ENCODE measurements at regions not wholly inside any gene's neighbourhood (a gene's known extent, or its start where the extent isn't known, plus 50 kb on each side); places are given as distances from the start of the nearest gene placed in this dataset.

DNA sequence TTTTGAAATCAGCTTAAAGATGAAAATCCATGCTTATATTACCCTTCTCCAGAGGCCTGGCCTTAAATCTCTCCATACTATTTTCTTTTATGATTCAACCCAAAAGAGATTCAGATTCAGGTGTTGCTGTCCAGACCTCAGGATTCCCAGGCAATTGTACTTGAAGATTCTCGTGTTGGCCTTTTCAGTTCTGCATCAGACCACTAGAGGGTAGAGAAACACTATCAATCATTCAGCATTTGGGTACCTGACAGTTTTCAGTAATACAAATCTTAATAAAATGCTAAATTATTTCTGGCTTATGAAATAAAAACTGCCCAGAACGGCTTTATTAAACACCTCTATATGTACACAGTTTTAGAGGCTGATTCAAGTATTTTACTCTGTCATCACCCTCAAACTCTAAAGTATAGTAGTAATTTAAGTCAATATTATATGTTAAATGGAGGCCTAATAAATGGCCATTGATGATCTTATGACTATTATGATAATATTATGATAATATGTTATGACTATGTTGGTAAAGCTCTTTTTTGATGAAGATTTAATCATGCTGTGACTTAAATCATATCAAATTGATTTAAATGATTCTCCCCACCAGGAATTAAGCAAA lies 301.1 kb downstream of the DUSP6 start:
- peak in 7 of 11 donors; percentile 38 to 75 (median 47) for DNase-seq (ENCODE audit: extremely low read depth in 1 of 11, low read depth in 9 of 11, low spot score in 4 of 11)

DNA sequence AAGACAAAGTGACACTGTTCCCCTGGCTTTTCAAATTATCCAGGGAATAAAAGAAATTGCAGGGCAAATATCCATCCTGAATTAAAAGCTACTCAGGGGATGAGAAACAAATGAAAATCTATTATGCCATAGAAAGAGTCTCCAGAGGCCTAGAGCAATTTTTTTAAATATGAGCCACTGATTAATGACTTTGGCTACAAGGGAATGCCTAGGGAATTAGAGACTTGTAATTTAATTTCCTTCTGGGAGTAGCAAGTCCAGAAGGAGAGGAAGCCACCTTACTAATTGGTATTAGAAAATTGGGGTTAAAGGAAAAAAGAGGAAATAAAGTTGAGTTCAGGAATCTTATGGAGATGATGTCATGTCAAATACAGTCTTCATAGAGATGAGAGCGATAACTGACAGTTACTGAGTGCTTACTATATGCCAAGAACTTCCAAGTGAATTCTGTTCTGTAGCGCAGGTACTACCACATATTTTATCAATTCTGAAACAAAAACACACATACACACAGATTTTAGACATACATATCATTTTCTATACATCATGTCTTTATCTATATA lies 304.4 kb downstream of the DUSP6 start:
- no peak for DNase-seq (ENCODE audit: extremely low read depth in 1 of 11, low read depth in 9 of 11, low spot score in 4 of 11)

DNA sequence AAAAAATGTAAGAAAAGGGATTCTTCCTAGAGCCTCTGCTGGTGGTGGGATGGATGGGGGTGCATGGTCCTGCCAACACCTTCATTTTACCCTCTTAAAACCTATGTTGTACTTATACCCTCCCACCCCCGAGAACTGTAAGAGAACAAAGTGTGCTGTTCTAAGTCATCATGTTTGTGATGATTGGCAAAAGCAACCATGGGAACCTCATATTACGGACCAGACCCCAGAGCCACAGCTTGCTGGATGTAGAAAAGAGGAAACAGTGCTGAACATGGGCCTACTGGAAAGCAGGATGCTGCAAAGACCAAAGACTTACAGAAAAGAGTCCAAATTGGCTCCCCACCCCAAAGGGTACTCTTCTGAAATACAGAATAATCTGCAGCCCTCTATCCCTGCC lies 311.2 kb downstream of the DUSP6 start:
- DNase-seq (ENCODE audit: extremely low read depth in 1 of 11, low read depth in 9 of 11, low spot score in 4 of 11), result no peak

DNA sequence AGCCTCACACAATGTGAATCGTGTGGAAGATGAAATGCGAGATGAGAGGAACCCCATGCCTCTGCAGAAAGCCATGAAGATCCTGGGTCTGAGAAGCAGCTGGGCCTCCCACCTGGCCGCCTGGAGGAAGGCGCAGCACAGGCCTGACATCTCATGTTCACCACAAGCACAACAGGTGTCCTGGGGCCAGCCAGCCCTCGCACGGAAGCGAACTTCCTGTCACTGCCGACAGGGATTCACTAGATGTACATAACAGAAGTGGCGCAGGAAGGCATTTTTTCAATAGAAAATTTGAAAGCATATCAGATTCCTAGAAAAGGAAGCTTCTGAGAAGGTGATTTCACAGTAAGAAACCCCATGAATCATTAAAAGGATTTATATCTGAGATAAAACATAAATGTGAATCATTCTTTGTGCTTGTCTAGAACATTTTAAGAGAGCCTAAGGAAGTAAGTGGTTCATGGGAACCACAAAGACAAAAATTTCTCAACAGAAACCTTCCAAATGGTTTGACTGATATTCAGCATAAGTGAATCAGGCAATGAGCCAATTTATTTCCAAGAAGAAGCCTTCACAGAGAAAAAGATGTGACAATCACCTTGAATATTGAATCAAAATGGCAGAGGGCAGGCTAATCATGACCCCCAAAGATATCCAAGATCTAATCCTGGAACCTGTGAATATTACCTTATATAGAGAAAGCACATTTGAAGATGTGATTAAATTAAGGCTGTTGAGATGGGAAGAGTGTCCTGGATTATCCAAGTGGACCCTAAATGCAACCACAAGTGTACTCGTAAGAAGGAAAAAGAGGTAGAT lies 311.9 kb downstream of the DUSP6 start:
- DNase-seq (ENCODE audit: extremely low read depth in 1 of 11, low read depth in 9 of 11, low spot score in 4 of 11), result no peak

DNA sequence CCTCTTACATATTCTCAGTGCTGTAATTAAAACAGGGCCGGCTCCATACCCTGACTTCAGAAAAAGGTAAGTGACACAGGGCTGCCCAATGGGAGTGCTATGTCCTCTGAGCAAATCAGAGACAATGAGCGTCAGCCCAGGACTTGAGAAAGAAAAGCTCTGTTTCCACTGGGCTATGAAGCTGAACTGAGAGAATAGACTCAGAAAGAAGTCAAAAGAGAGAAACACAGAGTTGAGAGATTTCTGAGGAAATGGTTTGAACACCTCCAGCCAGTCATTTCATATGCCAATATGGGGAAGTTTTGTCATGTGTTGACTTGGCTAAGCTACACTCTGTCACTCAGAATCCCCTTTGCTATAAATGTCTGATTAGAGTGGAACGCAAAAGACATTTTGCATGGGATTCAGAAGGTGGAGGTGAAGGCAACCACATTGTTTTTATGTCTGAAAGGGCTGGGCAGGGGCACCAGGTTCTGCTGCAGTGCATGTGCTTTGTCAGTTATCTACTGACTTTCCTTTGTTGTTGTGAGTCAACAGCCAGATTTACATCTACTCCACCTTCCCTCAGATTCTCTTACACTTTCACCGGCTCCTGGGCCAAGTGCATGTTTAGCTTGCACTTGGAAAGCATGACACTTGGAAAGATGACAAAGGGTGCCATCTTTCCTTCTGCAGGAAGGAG lies 313.3 kb downstream of the DUSP6 start:
- DNase-seq (ENCODE audit: extremely low read depth in 1 of 11, low read depth in 9 of 11, low spot score in 4 of 11), result no peak

DNA sequence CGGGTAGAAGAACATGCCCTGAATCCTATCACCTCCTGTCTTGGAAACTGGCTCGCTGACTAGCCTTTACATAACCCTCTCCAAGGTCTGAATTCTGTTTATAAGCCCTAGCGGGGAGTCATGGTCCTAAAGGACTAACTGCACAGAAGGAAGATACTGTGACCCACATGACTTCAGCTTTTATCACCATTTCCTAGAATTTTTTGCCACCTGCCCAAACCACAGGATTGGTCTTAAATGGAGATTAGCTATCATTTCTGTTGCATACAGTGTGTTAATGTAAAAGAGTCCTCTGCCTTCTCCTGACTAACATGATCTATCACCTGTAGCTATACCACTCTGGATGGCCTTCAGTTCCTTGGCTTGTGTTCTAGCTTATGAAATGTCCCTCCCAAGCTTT lies 319.2 kb downstream of the DUSP6 start:
- DNase-seq (ENCODE audit: extremely low read depth in 1 of 11, low read depth in 9 of 11, low spot score in 4 of 11), result no peak

DNA sequence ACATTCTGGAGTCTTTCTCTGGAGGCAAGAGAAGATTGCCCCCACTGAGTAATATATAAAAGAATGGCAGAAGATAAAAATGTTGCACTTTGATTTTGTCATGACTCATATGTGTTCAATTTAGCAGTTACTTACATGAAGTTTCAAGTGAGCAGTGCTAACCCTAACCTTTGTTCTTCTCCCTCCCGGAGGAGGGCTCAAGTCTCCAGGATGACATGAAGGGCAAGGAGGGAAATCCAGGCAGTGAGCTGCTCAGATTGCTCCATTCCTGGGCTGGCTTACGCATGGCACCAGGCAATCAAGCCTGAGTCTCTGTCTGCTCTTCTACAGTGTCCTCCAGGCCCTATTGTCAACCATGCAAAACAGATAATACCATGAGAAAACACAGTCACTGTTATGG lies 322.3 kb downstream of the DUSP6 start:
- DNase-seq (ENCODE audit: extremely low read depth in 1 of 11, low read depth in 9 of 11, low spot score in 4 of 11), result no peak

DNA sequence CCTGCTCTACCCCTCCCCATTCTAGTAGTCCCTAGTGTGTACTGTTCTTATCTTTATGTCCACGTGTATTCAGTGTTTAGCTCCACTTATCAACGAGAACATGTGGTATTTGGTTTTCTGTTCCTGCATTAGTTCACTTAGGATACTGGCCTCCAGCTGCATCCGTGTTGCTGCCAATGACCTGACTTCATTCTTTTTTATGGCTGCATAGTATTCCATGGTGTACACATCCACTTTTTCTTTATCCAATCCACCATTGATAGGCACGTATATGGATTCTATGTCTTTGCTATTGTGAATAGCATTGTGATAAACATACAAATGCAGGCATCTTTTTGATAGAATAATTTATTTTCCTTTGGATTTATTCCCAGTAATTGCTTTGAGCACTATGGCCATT lies 327.7 kb downstream of the DUSP6 start:
- DNase-seq (ENCODE audit: extremely low read depth in 1 of 11, low read depth in 9 of 11, low spot score in 4 of 11), result no peak

DNA sequence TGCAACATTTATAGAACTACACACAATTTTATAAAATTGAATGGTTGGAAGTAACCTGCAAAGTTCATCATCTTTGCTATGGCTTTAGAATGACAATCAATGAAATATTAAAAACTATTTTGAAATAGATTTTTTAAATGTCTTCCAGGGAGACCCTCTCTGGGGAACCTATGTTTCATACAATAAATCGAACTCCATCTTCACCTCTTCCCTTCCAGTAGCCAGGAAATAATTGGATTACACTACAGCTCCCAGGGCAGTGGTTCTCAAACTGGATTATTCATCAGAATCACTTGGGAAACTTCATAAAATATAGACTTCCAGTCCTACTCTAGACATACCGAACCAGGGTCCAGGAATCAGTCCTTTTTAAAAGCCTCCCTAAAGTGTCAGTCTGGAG lies 328.4 kb downstream of the DUSP6 start:
- no peak for DNase-seq (ENCODE audit: extremely low read depth in 1 of 11, low read depth in 9 of 11, low spot score in 4 of 11)

DNA sequence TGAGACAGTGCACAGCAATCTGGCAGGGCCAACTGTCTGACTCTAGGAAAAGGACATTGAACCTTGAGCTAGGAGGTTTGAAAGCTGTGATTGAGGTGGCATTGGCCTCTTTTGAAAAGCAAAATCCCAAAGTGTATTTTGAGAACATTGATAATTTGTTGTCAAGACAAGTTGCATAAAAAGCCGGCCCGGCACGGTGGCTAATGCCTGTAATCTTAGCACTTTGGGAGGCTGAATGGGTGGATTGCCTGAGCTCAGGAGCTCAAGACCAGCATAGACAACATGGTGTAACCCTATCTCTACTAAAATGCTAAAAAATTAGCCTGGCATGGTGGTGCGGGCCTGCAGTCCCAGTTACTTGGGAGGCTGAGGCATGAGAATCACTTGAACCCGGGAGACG lies 331.6 kb downstream of the DUSP6 start:
- no peak for DNase-seq (ENCODE audit: extremely low read depth in 1 of 11, low read depth in 9 of 11, low spot score in 4 of 11)

DNA sequence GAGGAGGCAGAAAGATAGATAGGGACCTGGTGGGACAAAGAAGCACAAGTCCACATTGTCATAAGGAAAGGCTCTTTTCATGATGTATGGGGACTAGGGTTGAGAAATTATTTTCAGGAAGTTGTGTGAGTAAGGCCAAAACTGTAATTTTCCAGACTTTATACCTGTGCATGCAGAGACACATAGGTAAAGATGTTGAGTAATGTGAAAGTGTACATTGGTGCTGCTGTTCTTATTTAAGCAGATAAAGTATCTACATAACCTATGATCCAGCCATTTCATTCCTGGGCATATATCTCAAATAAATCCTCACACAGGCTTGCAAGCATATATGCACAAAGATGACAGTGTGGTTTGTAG lies 332.2 kb downstream of the DUSP6 start:
- DNase-seq (ENCODE audit: extremely low read depth in 1 of 11, low read depth in 9 of 11, low spot score in 4 of 11), result no peak

DNA sequence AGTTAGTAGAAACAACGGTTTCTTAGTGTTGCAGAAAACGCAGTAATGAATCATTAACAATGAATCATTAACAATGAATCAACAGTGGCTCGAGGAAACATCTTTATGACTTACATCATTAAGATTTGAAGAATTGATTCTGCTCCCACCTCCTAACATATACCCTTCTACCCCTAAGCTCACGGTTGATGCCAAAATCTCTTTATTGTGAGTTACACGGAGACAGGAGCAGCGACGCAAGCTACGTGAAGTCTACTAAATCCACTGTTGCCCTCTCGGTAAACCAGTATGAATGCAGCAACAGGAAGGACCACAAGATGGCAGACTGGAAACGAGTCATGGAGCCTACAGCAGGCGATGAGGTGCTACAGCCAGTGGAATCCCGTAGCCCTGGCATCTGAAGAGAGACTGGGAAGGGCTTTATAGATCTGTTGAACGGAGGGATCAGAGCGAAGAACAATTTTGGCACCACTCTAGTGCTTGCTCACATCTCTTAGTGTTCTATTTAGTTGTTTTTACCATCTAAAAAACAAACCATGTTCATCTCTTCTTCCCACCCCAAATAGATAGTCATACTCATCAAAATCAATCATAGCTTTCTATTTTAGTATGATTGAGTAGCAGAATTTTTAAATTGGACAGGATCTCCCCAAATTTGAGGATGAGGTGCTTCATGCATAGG lies 332.7 kb downstream of the DUSP6 start:
- DNase-seq (ENCODE audit: extremely low read depth in 1 of 11, low read depth in 9 of 11, low spot score in 4 of 11), result peak; percentile 64 to 85 (median 76)

DNA sequence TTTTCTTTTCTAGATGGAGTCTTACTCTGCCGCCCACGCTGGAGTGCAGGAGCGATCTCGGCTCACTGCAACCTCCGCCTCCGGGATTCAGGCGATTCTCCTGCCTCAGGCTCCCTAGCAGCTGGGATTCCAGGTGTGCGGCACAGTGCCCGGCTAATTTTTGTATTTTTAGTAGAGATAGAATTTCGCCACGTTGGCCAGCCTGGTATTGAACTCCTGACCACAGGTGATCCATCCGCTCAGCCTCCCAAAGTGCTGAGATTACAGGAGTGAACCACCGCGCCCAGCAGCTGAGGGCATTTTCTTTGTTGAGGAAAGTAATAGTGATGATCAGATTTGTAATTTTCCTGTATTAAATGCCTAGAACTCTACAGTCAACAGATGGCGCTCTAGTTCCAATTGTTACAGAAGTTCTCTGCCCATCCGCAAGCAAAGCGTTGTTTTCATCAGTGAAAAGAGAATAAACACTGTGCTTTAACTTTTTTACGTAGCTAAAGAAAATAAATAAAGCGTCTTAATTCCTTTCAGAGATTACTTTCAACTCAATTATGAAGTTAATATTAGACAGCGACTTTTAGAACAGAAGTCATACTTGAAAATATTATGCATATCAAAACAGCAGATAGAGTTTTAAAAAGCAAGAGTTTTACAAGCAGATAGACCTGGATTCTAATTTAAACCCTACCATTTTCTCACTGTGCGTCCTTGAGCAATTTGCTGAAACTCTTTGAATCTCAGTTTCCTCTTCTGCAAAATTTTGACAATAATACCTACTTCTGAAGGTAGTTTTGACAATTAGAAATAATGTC lies 335.1 kb downstream of the DUSP6 start:
- DNase-seq (ENCODE audit: extremely low read depth in 1 of 11, low read depth in 9 of 11, low spot score in 4 of 11), result peak; percentile 51 to 77 (median 67)

DNA sequence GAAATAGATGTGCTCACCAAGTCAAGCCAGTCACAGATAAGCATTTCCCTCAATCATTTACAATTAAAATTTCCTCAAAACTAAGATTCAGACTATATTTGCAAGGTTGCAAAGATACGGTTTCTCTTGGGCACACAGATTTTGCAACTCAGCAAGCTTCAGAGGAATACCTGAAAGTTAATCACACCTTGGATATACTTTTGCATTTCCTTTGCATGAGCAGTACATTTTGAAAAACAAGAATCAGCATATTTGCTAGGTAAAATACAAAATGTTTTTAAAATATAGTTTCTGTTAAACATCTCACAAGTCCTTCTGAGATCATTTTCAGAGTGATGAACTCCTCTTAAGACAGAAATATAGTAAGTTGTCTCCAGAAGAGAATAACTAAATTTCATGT lies 336.9 kb downstream of the DUSP6 start:
- DNase-seq (ENCODE audit: extremely low read depth in 1 of 11, low read depth in 9 of 11, low spot score in 4 of 11), result no peak

DNA sequence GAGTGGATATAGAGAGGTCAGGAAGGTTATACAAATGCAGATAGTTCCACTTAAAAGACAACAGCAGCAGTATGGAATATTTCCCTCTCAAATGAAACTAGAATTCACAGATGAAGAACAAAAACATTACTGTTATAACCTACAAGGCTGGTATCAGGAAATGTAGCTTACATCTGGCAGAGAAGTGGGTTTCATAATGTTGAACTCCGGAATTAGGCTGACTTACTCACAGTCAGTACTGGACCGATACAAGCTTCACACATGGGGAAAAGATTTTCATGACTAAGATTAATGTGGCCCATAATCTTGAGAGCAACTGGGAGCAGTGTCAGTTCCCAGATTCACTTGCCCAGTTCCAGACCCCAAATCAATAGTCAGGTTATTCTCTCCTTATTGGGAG lies 353.9 kb downstream of the DUSP6 start:
- no peak for DNase-seq (ENCODE audit: extremely low read depth in 1 of 11, low read depth in 9 of 11, low spot score in 4 of 11)

DNA sequence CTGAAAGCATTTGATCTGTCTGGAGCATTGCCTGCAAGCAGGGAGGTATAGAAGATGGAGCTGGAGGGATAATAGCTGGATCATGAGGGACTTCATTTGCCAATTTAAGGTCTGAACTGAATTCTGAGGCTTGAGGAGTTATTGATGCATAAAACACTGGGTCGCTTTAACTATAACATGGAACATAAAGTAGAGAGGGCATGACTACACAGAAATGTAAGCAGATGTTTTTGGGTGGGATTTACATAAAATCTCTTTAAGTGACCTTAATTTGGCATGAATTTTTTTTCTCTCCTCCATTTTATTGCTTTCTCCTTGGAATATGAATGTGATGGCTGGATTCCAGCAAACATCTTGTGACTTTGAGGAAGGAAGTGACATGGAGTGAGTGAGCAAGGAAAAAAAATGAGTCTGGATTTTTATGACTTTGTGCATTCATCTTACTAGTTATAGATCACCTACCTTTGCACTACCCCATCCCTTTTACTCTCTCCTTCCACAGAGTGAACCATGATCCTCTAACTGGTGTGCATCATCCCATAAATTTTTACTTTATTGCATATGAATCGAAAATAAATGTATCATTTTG lies 356.0 kb downstream of the DUSP6 start:
- no peak for DNase-seq (ENCODE audit: extremely low read depth in 1 of 11, low read depth in 9 of 11, low spot score in 4 of 11)

DNA sequence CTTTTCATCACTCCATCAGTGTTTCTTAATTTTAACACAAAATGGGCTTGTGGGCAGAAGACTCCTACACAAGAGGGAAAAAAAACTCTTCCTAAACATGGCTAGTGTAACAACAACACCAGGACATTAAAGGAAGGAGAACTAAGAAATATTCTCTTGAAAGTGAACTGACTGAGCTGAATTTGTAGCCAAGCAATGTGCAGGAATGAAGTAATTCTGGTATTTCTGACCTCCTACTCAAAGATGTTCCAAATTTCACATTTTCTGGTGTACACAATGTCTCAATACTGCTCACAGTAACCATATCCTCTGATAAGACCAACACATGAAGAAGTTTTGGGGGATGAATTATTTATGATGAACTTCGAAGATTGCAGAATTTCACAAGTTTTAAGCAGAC lies 357.3 kb downstream of the DUSP6 start:
- DNase-seq (ENCODE audit: extremely low read depth in 1 of 11, low read depth in 9 of 11, low spot score in 4 of 11), result no peak

DNA sequence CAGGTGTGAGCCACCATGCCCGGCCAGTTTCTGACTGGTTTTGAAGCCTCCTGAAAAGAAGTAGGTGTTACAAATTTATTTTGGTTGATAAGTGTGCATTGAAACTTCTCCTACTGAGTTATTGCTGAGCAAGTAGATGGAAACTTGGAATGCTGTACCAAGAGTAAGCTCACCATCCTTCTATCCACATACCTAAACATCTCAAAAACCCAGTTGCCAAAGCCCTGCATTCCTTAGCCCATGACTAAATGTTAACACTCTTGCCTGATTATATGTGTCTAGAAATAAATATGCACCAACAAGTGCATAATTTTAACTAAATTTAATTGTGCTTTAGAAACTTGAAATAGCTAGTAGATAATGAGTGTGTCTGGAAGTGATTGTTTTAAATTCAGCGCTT lies 357.8 kb downstream of the DUSP6 start:
- no peak for DNase-seq (ENCODE audit: extremely low read depth in 1 of 11, low read depth in 9 of 11, low spot score in 4 of 11)

All from renal cortex interstitium (tissue), 11 donors.